Heart right ventricle (tissue), 16 donors: ENCODE measurements at regions not wholly inside any gene's neighbourhood (a gene's known extent, or its start where the extent isn't known, plus 50 kb on each side); places are given as distances from the start of the nearest gene placed in this dataset.
"Not testable (repeated sequence)": the region's sequence is repeated elsewhere in the genome, so short reads cannot be mapped to it uniquely, and the experiment has no call there.

Experiments used
- ATAC-seq, 8 donors: fragments of 200-7000 bp; cut with Tn5 transposase; one replicate each; pipeline ENCODE4 v1.9.1; 2020; ENCODE audit warnings: mild to moderate bottlenecking in 8 of 8, moderate library complexity in 8 of 8, moderate number of reproducible peaks in 1 of 8
- DNase-seq, 2 donors: peaks; one replicate each; pipeline ENCODE4 v3.0.0-alpha.2; 2020
- H3K27ac ChIP-seq, 10 donors: fragments of 200-600 bp; sonication (generic) in 2 of 10; one replicate each; pipeline versions ENCODE4 v1.5.0 to v1.8.0; 2020 to 2022; ENCODE audit warnings: mild to moderate bottlenecking in 3 of 10
- H3K27me3 ChIP-seq, 7 donors: fragments of 200-600 bp; one replicate each; pipeline ENCODE4 v1.8.0; 2021 to 2022; ENCODE audit warnings: mild to moderate bottlenecking in 2 of 7
- H3K36me3 ChIP-seq, 9 donors: fragments of 200-600 bp; sonication (generic) in 1 of 9; one replicate each; pipeline versions ENCODE4 v1.5.0 to v1.8.0; 2020 to 2022; ENCODE audit warnings: mild to moderate bottlenecking in 2 of 9
- H3K4me1 ChIP-seq, 9 donors: fragments of 200-600 bp; sonication (generic) in 1 of 9; one replicate each; pipeline versions ENCODE4 v1.5.0 to v1.8.0; 2020 to 2022; ENCODE audit warnings: mild to moderate bottlenecking in 4 of 9
- H3K4me3 ChIP-seq, 10 donors: fragments of 200-600 bp; sonication (generic) in 2 of 10; one replicate each; pipeline versions ENCODE4 v1.5.0 to v1.8.0; 2020 to 2022; ENCODE audit warnings: mild to moderate bottlenecking in 7 of 10, moderate library complexity in 2 of 10
- H3K9me3 ChIP-seq, 11 donors: fragments of 200-600 bp in 10 of 11; sonication (generic) in 2 of 11; one replicate each; pipeline versions ENCODE4 v1.5.0 to v1.8.0; 2013 to 2022; ENCODE audit warnings: mild to moderate bottlenecking in 2 of 11, control low read depth in 1 of 11, moderate library complexity in 1 of 11
- CTCF ChIP-seq, 9 donors: fragments of 200-600 bp; sonication (generic) in 2 of 9; IDR thresholded peaks; one replicate each; pipeline versions ENCODE4 v1.5.0 to v1.8.0; 2021 to 2022; ENCODE audit warnings: antibody characterized with exemption in 9 of 9, mild to moderate bottlenecking in 5 of 9, moderate library complexity in 1 of 9
- WGBS, 2 donors: extraction: QIAGEN DNeasy Blood & Tissue Kit; methylation state at CpG; one replicate each; pipeline ENCODE4 v1.1.7; 2013; ENCODE audit warnings: inconsistent platforms in 1 of 2; 5-methylcytosine and 5-hydroxymethylcytosine counted together
- intact Hi-C, 10 donors: fragments of 100-400 bp; cut with DNase I; formaldehyde crosslinking; loops; one replicate each; pipeline versions ENCODE4 v1.11.1 to v1.14.2; 2022
- donor health status: Arrhythmogenic right ventricular cardiomyopathy.
- donor health status: ischemic (EF 13 %, LVEDD 7.1; RV severe dilation, severe dysfunction).
- donor health status: healthy with polysubstance abuse.
- donor health status: DM: no; HTN: yes; CAD: no.
- donor health status: DM: no; HTN: no; CAD: no.
- donor health status: ischemic (EF 25% LVEDD 6.9; RV normal size, moderate dysfunction).
- donor health status: ischemic (EF 25% LVEDD 5.7; RV mildly dilated, moderate dysfunction).
- donor health status: healthy.
- donor health status: DM: yes; HTN: yes; CAD: no.
- donor health status: Ischemic cardiomyopathy.
- donor health status: ischemic (EF 35%, LVEDD 5.7; RV mildly dilated, moderate dysfunction).
- donor health status: nonischemic (EF 11% LVEDD 7.7; RV severe dilation, severe dysfunction).
- donor health status: DM: yes; HTN: yes; CAD: no.
- donor health status: PGD.
- donor health status: ischemic (EF 29% LVEDD 5.4; RV normal size, mild dysfunction).
- donor health status: nonischemic (EF 23%, LVEDD 6.1; RV moderate dilation, normal function).

GRCh38 chr4:116638592-116638991 is 446.8 kb downstream of the TRAM1L1 start:
- Histone ChIP-seq H3K27me3 (no peaks in the 10 kb centered on the region), H3K9me3 (no peaks in the 10 kb centered on the region), H3K4me1 (no peaks in the 10 kb centered on the region), H3K27ac (no peak overlapping the region), H3K36me3 (no peaks in the 10 kb centered on the region), H3K4me3 (no peak overlapping the region)
- no peak for TF ChIP-seq CTCF (IDR thresholded peaks at IDR 0.05)
- intact Hi-C loops, result no loop called here
- ATAC-seq (no peak), DNase-seq (no peak)

- TF ChIP-seq CTCF (IDR thresholded peaks at IDR 0.05), result no peak
- no peak for ATAC-seq
Measured at GRCh38 chr4:116636917-116637316, 448.5 kb downstream of the TRAM1L1 start.

GRCh38 chr4:116632269-116632668 is 453.1 kb downstream of the TRAM1L1 start:
- intact Hi-C loops, result no loop called here
- no peak overlapping the region for H3K27ac ChIP-seq
- no peak overlapping the region for H3K4me3 ChIP-seq
- ATAC-seq (no peak), DNase-seq (no peak)
- no peaks in the 10 kb centered on the region for H3K27me3 ChIP-seq
- H3K9me3 ChIP-seq, result no peaks in the 10 kb centered on the region
- TF ChIP-seq CTCF (IDR thresholded peaks at IDR 0.05), result no peak
- no peaks in the 10 kb centered on the region for H3K4me1 ChIP-seq
- no peaks in the 10 kb centered on the region for H3K36me3 ChIP-seq

More at GRCh38 chr4:116636917-116637316, 448.5 kb downstream of the TRAM1L1 start:
- no peaks in the 10 kb centered on the region for H3K9me3 ChIP-seq
- no peak for DNase-seq
- no peak overlapping the region for H3K4me3 ChIP-seq
- no peaks in the 10 kb centered on the region for H3K36me3 ChIP-seq
- H3K4me1 ChIP-seq, result no peaks in the 10 kb centered on the region
- H3K27me3 ChIP-seq, result no peaks in the 10 kb centered on the region
- no peak overlapping the region for H3K27ac ChIP-seq
- 0 to 21% methylated on average over 1 of the region's 1 CpG for WGBS, 2 donors
- intact Hi-C loops, result no loop called here

- no peak overlapping the region for H3K4me3 ChIP-seq
- DNase-seq, result no peak
- no peaks in the 10 kb centered on the region for H3K27me3 ChIP-seq
- no peaks in the 10 kb centered on the region for H3K36me3 ChIP-seq
- WGBS, 2 donors, result 71 to 73% methylated on average over 2 of the region's 2 CpGs
- H3K9me3 ChIP-seq, result no peaks in the 10 kb centered on the region
- no peak for ATAC-seq
- H3K27ac ChIP-seq, result no peak overlapping the region
- H3K4me1 ChIP-seq, result no peaks in the 10 kb centered on the region
- TF ChIP-seq CTCF (IDR thresholded peaks at IDR 0.05), result no peak
- intact Hi-C loops, result no loop called here
Measured at GRCh38 chr4:116628598-116628997, 456.8 kb downstream of the TRAM1L1 start.

GRCh38 chr4:116627545-116627944 is 457.8 kb downstream of the TRAM1L1 start:
- TF ChIP-seq CTCF (IDR thresholded peaks at IDR 0.05), result no peak
- DNase-seq (no peak), ATAC-seq (no peak)
- intact Hi-C loops, result no loop called here
- Histone ChIP-seq H3K9me3 (no peaks in the 10 kb centered on the region), H3K36me3 (no peaks in the 10 kb centered on the region), H3K4me1 (no peaks in the 10 kb centered on the region), H3K4me3 (no peak overlapping the region), H3K27ac (no peak overlapping the region), H3K27me3 (no peaks in the 10 kb centered on the region)
- 17 to 20% methylated on average over 1 of the region's 1 CpG for WGBS, 2 donors

GRCh38 chr4:116619508-116619907 is 465.9 kb downstream of the TRAM1L1 start:
- H3K9me3 ChIP-seq, H3K27me3 ChIP-seq, H3K36me3 ChIP-seq, H3K27ac ChIP-seq, H3K4me3 ChIP-seq, H3K4me1 ChIP-seq, ATAC-seq, DNase-seq, intact Hi-C loops: not testable (repeated sequence)
- WGBS, 2 donors, result 51 to 57% methylated on average over 8 of the region's 8 CpGs
